ENCODE measurements at regions not wholly inside any gene's neighbourhood (a gene's known extent, or its start where the extent isn't known, plus 50 kb on each side); places are given as distances from the start of the nearest gene placed in this dataset.

DNA sequence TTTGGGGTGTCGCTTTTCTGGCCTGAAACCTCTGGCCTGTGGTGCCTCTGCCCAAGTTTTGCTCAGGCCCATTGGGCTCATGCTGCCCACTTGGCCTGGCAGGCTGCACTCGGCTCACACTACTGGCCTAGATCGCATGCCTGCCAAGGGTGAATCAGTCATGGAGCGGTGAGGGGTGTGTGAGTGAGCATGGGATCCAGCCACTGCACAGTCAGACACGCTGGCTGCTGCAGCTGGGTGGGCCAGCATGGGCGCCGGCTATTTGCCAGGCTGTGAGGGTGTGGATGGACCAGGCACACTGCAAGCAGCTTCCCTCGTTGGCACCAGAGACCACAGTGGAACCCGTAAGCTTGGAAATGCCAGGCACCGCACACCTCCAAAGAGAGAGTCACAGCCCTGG is 145.4 kb upstream of the CNR1 start:
- no peaks in the 10 kb centered on the region for H3K27me3 ChIP-seq
- no peak overlapping the region for H3K4me3 ChIP-seq
- DNase-seq, result no peak
- no peaks in the 10 kb centered on the region for H3K9me3 ChIP-seq (replicated peaks in 1 of 3)
- no peaks in the 10 kb centered on the region for H3K4me1 ChIP-seq (replicated peaks in 1 of 2)
- TF ChIP-seq POLR2A (IDR thresholded peaks at IDR 0.05), result no peak
- TF ChIP-seq, protein P1, sequence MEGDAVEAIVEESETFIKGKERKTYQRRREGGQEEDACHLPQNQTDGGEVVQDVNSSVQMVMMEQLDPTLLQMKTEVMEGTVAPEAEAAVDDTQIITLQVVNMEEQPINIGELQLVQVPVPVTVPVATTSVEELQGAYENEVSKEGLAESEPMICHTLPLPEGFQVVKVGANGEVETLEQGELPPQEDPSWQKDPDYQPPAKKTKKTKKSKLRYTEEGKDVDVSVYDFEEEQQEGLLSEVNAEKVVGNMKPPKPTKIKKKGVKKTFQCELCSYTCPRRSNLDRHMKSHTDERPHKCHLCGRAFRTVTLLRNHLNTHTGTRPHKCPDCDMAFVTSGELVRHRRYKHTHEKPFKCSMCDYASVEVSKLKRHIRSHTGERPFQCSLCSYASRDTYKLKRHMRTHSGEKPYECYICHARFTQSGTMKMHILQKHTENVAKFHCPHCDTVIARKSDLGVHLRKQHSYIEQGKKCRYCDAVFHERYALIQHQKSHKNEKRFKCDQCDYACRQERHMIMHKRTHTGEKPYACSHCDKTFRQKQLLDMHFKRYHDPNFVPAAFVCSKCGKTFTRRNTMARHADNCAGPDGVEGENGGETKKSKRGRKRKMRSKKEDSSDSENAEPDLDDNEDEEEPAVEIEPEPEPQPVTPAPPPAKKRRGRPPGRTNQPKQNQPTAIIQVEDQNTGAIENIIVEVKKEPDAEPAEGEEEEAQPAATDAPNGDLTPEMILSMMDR (IDR thresholded peaks at IDR 0.05), result no peak
- intact Hi-C loops (cut with DNase I), result no loop called here
- H3K27ac ChIP-seq, result no peak overlapping the region
- WGBS, 4 donors, result 90 to 94% (median 93%) methylated on average over 3 to 10 of the region's 10 CpGs
- no peaks in the 10 kb centered on the region for H3K36me3 ChIP-seq (replicated peaks in 1 of 2)

DNA sequence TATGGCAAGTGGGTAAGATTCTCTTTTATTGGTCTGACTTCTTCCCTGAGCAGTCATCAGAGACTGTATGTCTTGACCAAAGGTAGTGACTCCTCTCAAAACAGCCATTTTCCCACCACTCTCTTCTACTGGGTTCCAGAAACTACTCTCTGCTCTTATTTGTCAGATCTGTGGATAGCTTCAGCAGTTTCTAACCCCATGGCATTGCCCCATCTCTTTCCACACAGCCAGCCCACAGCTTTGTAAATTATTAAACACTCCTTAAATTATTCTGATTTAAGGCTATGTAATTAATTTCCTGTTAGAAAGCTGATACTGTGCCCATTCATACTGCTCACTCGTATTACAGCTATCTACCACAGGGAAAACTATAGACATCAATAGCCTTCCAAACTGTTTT is 138.4 kb upstream of the CNR1 start:
- no peak for DNase-seq
- no peak overlapping the region for H3K27ac ChIP-seq
- no peak overlapping the region for H3K4me3 ChIP-seq
- no peaks in the 10 kb centered on the region for H3K27me3 ChIP-seq
- no peaks in the 10 kb centered on the region for H3K9me3 ChIP-seq (replicated peaks in 1 of 3)
- no peaks in the 10 kb centered on the region for H3K4me1 ChIP-seq (replicated peaks in 1 of 2)
- intact Hi-C loops (cut with DNase I), result no loop called here
- no peaks in the 10 kb centered on the region for H3K36me3 ChIP-seq (replicated peaks in 1 of 2)
- WGBS, 4 donors, result 65 to 86% (median 72%) methylated on average over 1 of the region's 1 CpG
- TF ChIP-seq, protein P1 (IDR thresholded peaks at IDR 0.05), result no peak
- no peak for TF ChIP-seq POLR2A (IDR thresholded peaks at IDR 0.05)

DNA sequence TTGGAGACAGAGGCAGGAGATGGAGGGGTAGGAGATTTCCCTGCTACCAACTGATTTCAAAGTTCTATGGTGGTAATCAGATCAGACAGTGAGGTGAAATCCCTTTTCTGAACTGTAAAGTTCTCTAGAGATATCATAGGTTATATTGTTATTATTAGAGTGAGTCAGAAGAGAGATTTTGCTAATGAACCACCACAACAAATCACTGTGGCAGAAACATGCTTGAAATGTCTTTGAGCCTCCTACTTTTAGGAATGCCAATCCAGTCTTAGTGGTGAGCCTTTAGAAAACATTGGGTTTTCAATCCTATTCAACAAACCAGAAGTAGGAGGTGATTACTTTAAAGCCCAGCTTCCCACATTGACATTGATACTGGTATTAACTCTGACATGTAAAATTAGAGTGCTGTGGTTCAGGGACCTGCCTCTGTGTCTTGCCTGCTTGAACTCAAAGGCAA is 136.7 kb upstream of the CNR1 start:
- no peaks in the 10 kb centered on the region for H3K9me3 ChIP-seq (replicated peaks in 1 of 3)
- no peaks in the 10 kb centered on the region for H3K27me3 ChIP-seq
- DNase-seq, result no peak
- no peak overlapping the region for H3K4me3 ChIP-seq
- H3K4me1 ChIP-seq (replicated peaks in 1 of 2), result no peaks in the 10 kb centered on the region
- H3K27ac ChIP-seq, result no peak overlapping the region
- no peak for TF ChIP-seq POLR2A (IDR thresholded peaks at IDR 0.05)
- TF ChIP-seq, protein P1 (IDR thresholded peaks at IDR 0.05), result no peak
- intact Hi-C loops (cut with DNase I), result no loop called here
- no peaks in the 10 kb centered on the region for H3K36me3 ChIP-seq (replicated peaks in 1 of 2)

DNA sequence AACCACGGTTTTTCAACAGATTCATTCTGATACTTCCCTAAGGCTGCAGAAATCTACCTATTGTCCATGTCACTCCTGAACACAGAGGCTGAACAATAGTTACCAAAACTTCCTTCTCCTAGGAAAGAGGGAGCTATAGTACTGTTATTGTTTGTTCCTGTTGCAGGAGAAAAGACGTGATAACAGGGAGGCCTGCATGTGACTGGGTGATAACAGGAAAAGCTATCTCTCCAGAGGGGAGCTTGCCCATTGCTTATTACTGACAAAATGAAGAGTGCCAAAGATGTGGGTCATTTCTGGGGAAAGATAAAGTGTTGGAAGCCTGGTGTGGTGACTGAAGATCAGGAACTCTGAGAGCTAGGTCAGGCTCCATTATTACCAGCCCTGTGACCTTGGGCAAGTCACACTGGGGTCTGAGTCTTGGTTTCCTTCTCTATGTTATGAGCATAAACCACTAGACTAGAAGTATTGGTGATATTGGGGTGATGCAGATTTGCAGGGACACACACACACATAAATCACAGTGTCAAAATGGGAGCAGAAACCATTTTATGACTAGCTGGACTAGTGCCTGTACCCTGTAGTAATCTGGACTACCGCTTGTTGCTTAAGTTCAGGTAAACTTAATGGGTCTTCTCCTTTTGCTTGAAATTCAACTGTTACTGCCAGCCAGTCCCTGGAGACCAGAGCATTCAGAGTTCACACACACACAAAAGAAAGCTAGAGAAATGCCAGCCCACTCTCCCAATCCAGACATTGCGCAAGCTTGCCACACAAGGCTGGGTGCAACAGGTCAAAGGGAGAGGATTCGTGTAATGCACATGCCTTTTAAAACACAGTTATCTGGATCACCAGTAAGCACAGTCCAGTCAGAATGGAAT is 136.0 kb upstream of the CNR1 start:
- H3K36me3 ChIP-seq (replicated peaks in 1 of 2), result no peaks in the 10 kb centered on the region
- no peaks in the 10 kb centered on the region for H3K9me3 ChIP-seq (replicated peaks in 1 of 3)
- no peak overlapping the region for H3K4me3 ChIP-seq
- intact Hi-C loops (cut with DNase I), result no loop called here
- TF ChIP-seq, protein P1 (IDR thresholded peaks at IDR 0.05), result no peak
- no peak for TF ChIP-seq POLR2A (IDR thresholded peaks at IDR 0.05)
- 73 to 78% (median 76%) methylated on average over 5 of the region's 5 CpGs for WGBS, 4 donors
- H3K27ac ChIP-seq, result no peak overlapping the region
- H3K27me3 ChIP-seq, result no peaks in the 10 kb centered on the region
- H3K4me1 ChIP-seq (replicated peaks in 1 of 2), result peaks cover 0 to 4% of the 10 kb centered on the region in 2 donors
- DNase-seq, result no peak
